ENCODE measurements at regions not wholly inside any gene's neighbourhood (a gene's known extent, or its start where the extent isn't known, plus 50 kb on each side); places are given as distances from the start of the nearest gene placed in this dataset.

- Histone ChIP-seq H3K79me1 (ENCODE audit: low read depth, low read length) (no peaks in the 10 kb centered on the region), H3K79me2 (ENCODE audit: control insufficient read depth in 1 of 2, insufficient read depth in 2 of 2, low read length in 2 of 2) (no peaks in the 10 kb centered on the region), H2AFZ (ENCODE audit: low read length) (no peak overlapping the region), H2BK120ac (replicated peaks; ENCODE audit: low read depth, low read length) (no peak overlapping the region), H4K5ac (ENCODE audit: insufficient read length, low read depth, low read length) (no peak overlapping the region), H2BK15ac (ENCODE audit: low read length) (no peak overlapping the region), H3K27me3 (replicated peaks in 1 of 4; ENCODE audit: control insufficient read depth in 3 of 4, extremely low read depth in 1 of 4, insufficient read depth in 3 of 4, low read length in 3 of 4) (no peaks in the 10 kb centered on the region), H2BK5ac (ENCODE audit: low read depth, low read length) (no peak overlapping the region), H2BK12ac (ENCODE audit: low read depth, low read length) (no peak overlapping the region), H4K8ac (ENCODE audit: extremely low read depth, insufficient read depth, low read length) (no peak overlapping the region), H4K91ac (replicated peaks; ENCODE audit: insufficient read length, low read length) (no peak overlapping the region), H3K14ac (ENCODE audit: insufficient read length) (no peak overlapping the region), H3K9me3 (ENCODE audit: insufficient read depth in 2 of 2, low read depth in 1 of 2, low read length in 1 of 2) (0 out of 4 replicates have a peak, but pooled peaks cover 0 to 7% of the 10 kb centered on the region in 2 experiments), H3K27ac (ENCODE audit: low read depth, low read length) (no peak overlapping the region), H2AK5ac (ENCODE audit: low read depth, low read length) (no peak overlapping the region), H3K56ac (replicated peaks; ENCODE audit: insufficient read length, low read depth, low read length) (no peak overlapping the region), H3K23me2 (ENCODE audit: low read depth, low read length) (no peaks in the 10 kb centered on the region), H2BK20ac (ENCODE audit: low read length) (no peak overlapping the region), H3K23ac (ENCODE audit: insufficient read length) (no peak overlapping the region), H3K18ac (ENCODE audit: extremely low read depth, low read length) (no peak overlapping the region), H3K4me1 (replicated peaks in 1 of 4; ENCODE audit: control insufficient read depth in 3 of 4, insufficient read depth in 4 of 4, low read length in 3 of 4) (no peaks in the 10 kb centered on the region), H4K20me1 (replicated peaks in 1 of 2; ENCODE audit: control insufficient read depth in 1 of 2, insufficient read depth in 2 of 2, low read length in 2 of 2) (no peaks in the 10 kb centered on the region), H3K4ac (replicated peaks; ENCODE audit: insufficient read length, low read depth, low read length) (no peak overlapping the region), H3K9ac (replicated peaks in 1 of 4; ENCODE audit: extremely low read depth in 1 of 4, low read depth in 3 of 4, low read length in 3 of 4) (no peak overlapping the region), H3K4me2 (ENCODE audit: insufficient read depth in 1 of 2, low read depth in 2 of 2, low read length in 2 of 2) (no peak overlapping the region), H3K36me3 (ENCODE audit: control insufficient read depth in 2 of 4, insufficient read depth in 4 of 4, low read length in 3 of 4) (no peaks in the 10 kb centered on the region), H3K4me3 (ENCODE audit: extremely low read depth in 1 of 4, insufficient read depth in 2 of 4, low read depth in 3 of 4, low read length in 4 of 4) (no peak overlapping the region)
- FAIRE-seq (no peak), DNase-seq (ENCODE audit: low read depth in 1 of 2, low spot score in 2 of 2) (no peak)
- TF ChIP-seq TAF1 (IDR thresholded peaks at IDR 0.05; ENCODE audit: low read depth, low read length) (no peak), PHF8 (conservative IDR thresholded peaks at IDR 0.05; ENCODE audit: low read depth, low read length) (no peak), CBX8 (IDR thresholded peaks at IDR 0.05; ENCODE audit: borderline replicate concordance, low read depth, low read length) (no peak), TBP (IDR thresholded peaks at IDR 0.05; ENCODE audit: low read depth, low read length) (no peak), RBBP5 (IDR thresholded peaks at IDR 0.05; ENCODE audit: borderline replicate concordance, low read depth, low read length) (no peak), SP4 (IDR thresholded peaks at IDR 0.05; ENCODE audit: low read length) (no peak), SIRT6 (IDR thresholded peaks at IDR 0.05; ENCODE audit: low read length) (no peak), EZH2 (IDR thresholded peaks at IDR 0.05; ENCODE audit: low read depth, low read length, severe bottlenecking) (no peak), NANOG (IDR thresholded peaks at IDR 0.05; ENCODE audit: insufficient read depth, low read depth, low read length, poor library complexity, severe bottlenecking) (no peak), GABPA (IDR thresholded peaks at IDR 0.05; ENCODE audit: borderline replicate concordance, insufficient read depth, low read length) (no peak), POLR2AphosphoS5 (IDR thresholded peaks at IDR 0.05; ENCODE audit: low read depth, low read length) (no peak)
- 94% methylated on average over 1 of the region's 1 CpG; no CpG with 5 or more reads in 1 of the 2 experiments for WGBS, 2 experiments (ENCODE audit: extremely low coverage in 1 of 2, insufficient coverage in 1 of 2, insufficient read length in 1 of 2, insufficient replicate concordance in 2 of 2, low coverage in 1 of 2, low lambda C conversion rate in 2 of 2, missing lambda C conversion rate in 1 of 2)
- POLR2A ChIA-PET (ENCODE audit: partially characterized antibody), result no interaction called here
- CTCF ChIA-PET (ENCODE audit: partially characterized antibody), result no interaction called here
These were observed 916.2 kb downstream of the GRIK2 start for GRCh38 chr6:102309700-102310099.

Data from H1 (cell line).